SKM-1 (cell line): ENCODE measurements at regions not wholly inside any gene's neighbourhood (a gene's known extent, or its start where the extent isn't known, plus 50 kb on each side); places are given as distances from the start of the nearest gene placed in this dataset.
"Not testable (repeated sequence)": the region's sequence is repeated elsewhere in the genome, so short reads cannot be mapped to it uniquely, and the experiment has no call there.

Source experiments
- DNase-seq: peaks from one replicate; lab custom pipeline; 2025; ENCODE audit not compliant: unreplicated experiment; lab: John Stamatoyannopoulos, UW

- DNase-seq, result no peak
Measured at GRCh38 chr13:34159946-34160345, 342.0 kb downstream of the RFC3 start.

GRCh38 chr13:34161931-34162543 lies 344.1 kb downstream of the RFC3 start:
- no peak for DNase-seq

- DNase-seq, result no peak
Measured at GRCh38 chr13:34162544-34162933, 344.6 kb downstream of the RFC3 start.

GRCh38 chr13:34164582-34164981 lies 346.6 kb downstream of the RFC3 start:
- no peak for DNase-seq

GRCh38 chr13:34165158-34165557 lies 347.2 kb downstream of the RFC3 start:
- no peak for DNase-seq

- DNase-seq, result no peak
Measured at GRCh38 chr13:34166406-34166805, 348.5 kb downstream of the RFC3 start.

- no peak for DNase-seq
Measured at GRCh38 chr13:34167347-34167746, 349.4 kb downstream of the RFC3 start.

GRCh38 chr13:34172048-34172447 lies 354.1 kb downstream of the RFC3 start:
- no peak for DNase-seq

- DNase-seq, result no peak
Measured at GRCh38 chr13:34174671-34175145, 356.8 kb downstream of the RFC3 start.

GRCh38 chr13:34175551-34175950 lies 357.6 kb downstream of the RFC3 start:
- DNase-seq, result no peak

GRCh38 chr13:34176633-34177032 lies 358.7 kb downstream of the RFC3 start:
- DNase-seq, result no peak

GRCh38 chr13:34179481-34179880 lies 361.5 kb downstream of the RFC3 start:
- no peak for DNase-seq

GRCh38 chr13:34179927-34180326 lies 362.0 kb downstream of the RFC3 start:
- DNase-seq, result no peak

GRCh38 chr13:34181256-34181655 lies 363.3 kb downstream of the RFC3 start:
- not testable (repeated sequence) for DNase-seq

GRCh38 chr13:34189946-34190345 lies 372.0 kb downstream of the RFC3 start:
- DNase-seq, result no peak

- no peak for DNase-seq
Measured at GRCh38 chr13:34201050-34201913, 383.3 kb downstream of the RFC3 start.

GRCh38 chr13:34207334-34207733 lies 389.4 kb downstream of the RFC3 start:
- no peak for DNase-seq

GRCh38 chr13:34207872-34208271 lies 389.9 kb downstream of the RFC3 start:
- DNase-seq, result no peak

GRCh38 chr13:34208336-34208735 lies 390.4 kb downstream of the RFC3 start:
- no peak for DNase-seq

- no peak for DNase-seq
Measured at GRCh38 chr13:34210341-34210740, 392.4 kb downstream of the RFC3 start.

- DNase-seq, result no peak
Measured at GRCh38 chr13:34214686-34215085, 396.7 kb downstream of the RFC3 start.

- DNase-seq, result no peak
Measured at GRCh38 chr13:34216256-34216655, 398.3 kb downstream of the RFC3 start.
